ENCODE measurements at regions not wholly inside any gene's neighbourhood (a gene's known extent, or its start where the extent isn't known, plus 50 kb on each side); places are given as distances from the start of the nearest gene placed in this dataset.

GRCh38 chr7:63096141-63096540 is 902.5 kb upstream of the ZNF722 start:
- Histone ChIP-seq H3K27ac (ENCODE audit: low read depth) (no peak overlapping the region), H3F3A (replicated peaks; ENCODE audit: low read depth) (no peaks in the 10 kb centered on the region), H2AFZ (no peak overlapping the region), H3K27me3 (ENCODE audit: insufficient read depth) (no peaks in the 10 kb centered on the region), H3K4me1 (ENCODE audit: insufficient read depth) (no peaks in the 10 kb centered on the region), H3K79me2 (replicated peaks; ENCODE audit: insufficient read depth) (no peaks in the 10 kb centered on the region), H3K4me3 (no peak overlapping the region), H3K36me3 (ENCODE audit: insufficient read depth) (no peaks in the 10 kb centered on the region), H3K9me2 (ENCODE audit: insufficient read depth) (no peaks in the 10 kb centered on the region), H3K4me2 (no peak overlapping the region), H4K20me1 (replicated peaks; ENCODE audit: insufficient read depth) (no peaks in the 10 kb centered on the region)
- no peak overlapping the region for H3K4me3 Mint-ChIP-seq
- peaks cover 34% of the 10 kb centered on the region; the same call in 2 of the 3 replicates for H3K36me3 Mint-ChIP-seq (ENCODE audit: low read depth)
- no peaks in the 10 kb centered on the region for H3K4me1 Mint-ChIP-seq
- no peak overlapping the region for H3K27ac Mint-ChIP-seq
- no peak for DNase-seq (ENCODE audit: low spot score)
- ATAC-seq: no peak
- TF ChIP-seq CREB1 (CRISPR knock-in tag; IDR thresholded peaks at IDR 0.05; ENCODE audit: low read depth): no peak
- TF ChIP-seq EZH2 (IDR thresholded peaks at IDR 0.05; ENCODE audit: low read depth, unreplicated experiment): no peak
- no peak for TF ChIP-seq ZNF462 (CRISPR knock-in tag; IDR thresholded peaks at IDR 0.05)
- no peak for TF ChIP-seq POLR2AphosphoS5 (IDR thresholded peaks at IDR 0.05; ENCODE audit: low read depth)
- TF ChIP-seq, protein P1, sequence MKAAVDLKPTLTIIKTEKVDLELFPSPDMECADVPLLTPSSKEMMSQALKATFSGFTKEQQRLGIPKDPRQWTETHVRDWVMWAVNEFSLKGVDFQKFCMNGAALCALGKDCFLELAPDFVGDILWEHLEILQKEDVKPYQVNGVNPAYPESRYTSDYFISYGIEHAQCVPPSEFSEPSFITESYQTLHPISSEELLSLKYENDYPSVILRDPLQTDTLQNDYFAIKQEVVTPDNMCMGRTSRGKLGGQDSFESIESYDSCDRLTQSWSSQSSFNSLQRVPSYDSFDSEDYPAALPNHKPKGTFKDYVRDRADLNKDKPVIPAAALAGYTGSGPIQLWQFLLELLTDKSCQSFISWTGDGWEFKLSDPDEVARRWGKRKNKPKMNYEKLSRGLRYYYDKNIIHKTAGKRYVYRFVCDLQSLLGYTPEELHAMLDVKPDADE (IDR thresholded peaks at IDR 0.05): no peak
- TF ChIP-seq ZNF114 (CRISPR knock-in tag; IDR thresholded peaks at IDR 0.05): no peak
- no peak for TF ChIP-seq ZNF331 (CRISPR knock-in tag; IDR thresholded peaks at IDR 0.05; ENCODE audit: low read depth)
- no peaks in the 10 kb centered on the region for H3K27me3 Mint-ChIP-seq (ENCODE audit: insufficient read depth, low read depth, poor library complexity)
- H3K9me3 Mint-ChIP-seq: peaks cover 60% of the 10 kb centered on the region
